ENCODE measurements at regions not wholly inside any gene's neighbourhood (a gene's known extent, or its start where the extent isn't known, plus 50 kb on each side); places are given as distances from the start of the nearest gene placed in this dataset.

DNA sequence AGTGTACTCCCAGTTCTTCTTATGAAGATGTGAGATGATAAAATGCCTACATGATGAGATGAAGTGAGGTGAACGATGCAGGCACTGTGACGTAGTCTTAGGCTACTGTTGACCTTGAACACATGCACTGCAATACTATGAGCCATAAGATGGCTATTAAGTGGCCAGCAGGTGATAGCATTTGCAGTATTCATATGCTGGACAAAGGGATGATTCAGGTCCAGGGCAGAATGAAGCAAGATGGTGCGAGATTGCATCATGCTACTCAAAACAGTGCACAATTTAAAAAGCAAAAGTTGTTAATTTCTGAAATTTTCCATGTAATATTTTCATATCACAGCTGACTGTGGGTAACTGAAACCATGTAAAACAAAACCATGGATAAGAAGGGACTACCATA is 781.4 kb downstream of the PCDH18 start:
- no peaks in the 10 kb centered on the region for H3K9me3 ChIP-seq (ENCODE audit: control insufficient read depth in 1 of 2, insufficient read depth in 1 of 2, low read depth in 1 of 2, low read length in 2 of 2)
- RAD21 ChIA-PET (ENCODE audit: low non-redundant PET in 1 of 2, low total read pairs in 2 of 2, uncharacterized antibody in 2 of 2, unreplicated experiment in 2 of 2): no interaction called here
- intact Hi-C loops (cut with micrococcal nuclease): no loop called here
- DNase-seq (ENCODE audit: low read depth, low spot score): no peak
- no peaks in the 10 kb centered on the region for H3K27me3 ChIP-seq (ENCODE audit: insufficient read depth, low read length)
- H3K4me3 ChIP-seq (replicated peaks in 1 of 2; ENCODE audit: low read depth in 1 of 2, low read length in 2 of 2): no peak overlapping the region
- no peaks in the 10 kb centered on the region for H4K20me1 ChIP-seq (ENCODE audit: insufficient read depth)
- TF ChIP-seq POLR2AphosphoS5 (IDR thresholded peaks at IDR 0.05; ENCODE audit: low read depth, low read length) (no peak), EZH2 (IDR thresholded peaks at IDR 0.05) (no peak), FOSL1 (IDR thresholded peaks at IDR 0.05; ENCODE audit: low read depth) (no peak), POLR2A (IDR thresholded peaks at IDR 0.05; ENCODE audit: borderline replicate concordance, extremely low read depth, insufficient read depth, insufficient read length) (no peak), CEBPB (IDR thresholded peaks at IDR 0.05; ENCODE audit: low read depth) (peak; percentile 62), YY1 (IDR thresholded peaks at IDR 0.05; ENCODE audit: extremely low read depth, insufficient replicate concordance, low read depth, low read length) (no peak), ZFX (IDR thresholded peaks at IDR 0.05) (no peak)
- TF ChIP-seq, protein P1, sequence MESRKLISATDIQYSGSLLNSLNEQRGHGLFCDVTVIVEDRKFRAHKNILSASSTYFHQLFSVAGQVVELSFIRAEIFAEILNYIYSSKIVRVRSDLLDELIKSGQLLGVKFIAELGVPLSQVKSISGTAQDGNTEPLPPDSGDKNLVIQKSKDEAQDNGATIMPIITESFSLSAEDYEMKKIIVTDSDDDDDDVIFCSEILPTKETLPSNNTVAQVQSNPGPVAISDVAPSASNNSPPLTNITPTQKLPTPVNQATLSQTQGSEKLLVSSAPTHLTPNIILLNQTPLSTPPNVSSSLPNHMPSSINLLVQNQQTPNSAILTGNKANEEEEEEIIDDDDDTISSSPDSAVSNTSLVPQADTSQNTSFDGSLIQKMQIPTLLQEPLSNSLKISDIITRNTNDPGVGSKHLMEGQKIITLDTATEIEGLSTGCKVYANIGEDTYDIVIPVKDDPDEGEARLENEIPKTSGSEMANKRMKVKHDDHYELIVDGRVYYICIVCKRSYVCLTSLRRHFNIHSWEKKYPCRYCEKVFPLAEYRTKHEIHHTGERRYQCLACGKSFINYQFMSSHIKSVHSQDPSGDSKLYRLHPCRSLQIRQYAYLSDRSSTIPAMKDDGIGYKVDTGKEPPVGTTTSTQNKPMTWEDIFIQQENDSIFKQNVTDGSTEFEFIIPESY (IDR thresholded peaks at IDR 0.05; ENCODE audit: extremely low read depth, insufficient replicate concordance, low read length): no peak
- H3K27ac ChIP-seq (ENCODE audit: low read depth, low read length): no peak overlapping the region
- no peaks in the 10 kb centered on the region for H3K79me2 ChIP-seq (ENCODE audit: insufficient read depth, low read length)
- no peaks in the 10 kb centered on the region for H3K36me3 ChIP-seq (ENCODE audit: control insufficient read depth in 1 of 2, insufficient read depth in 2 of 2, low read length in 2 of 2)
- H3K4me1 ChIP-seq (ENCODE audit: control insufficient read depth in 1 of 2, insufficient read depth in 2 of 2, low read length in 2 of 2): no peaks in the 10 kb centered on the region
- H3K9ac ChIP-seq (ENCODE audit: low read length): no peak overlapping the region
- CTCF ChIA-PET: no interaction called here
- BruUV-seq (replicated peaks): no TSS peak
- H3K9me2 ChIP-seq (ENCODE audit: insufficient read depth): no peaks in the 10 kb centered on the region
- H3K4me2 ChIP-seq (ENCODE audit: low read length): no peak overlapping the region
- POLR2A ChIA-PET: no interaction called here
- no peak for ATAC-seq
- H2AFZ ChIP-seq (ENCODE audit: low read depth, low read length, poor library complexity, severe bottlenecking): no peak overlapping the region

DNA sequence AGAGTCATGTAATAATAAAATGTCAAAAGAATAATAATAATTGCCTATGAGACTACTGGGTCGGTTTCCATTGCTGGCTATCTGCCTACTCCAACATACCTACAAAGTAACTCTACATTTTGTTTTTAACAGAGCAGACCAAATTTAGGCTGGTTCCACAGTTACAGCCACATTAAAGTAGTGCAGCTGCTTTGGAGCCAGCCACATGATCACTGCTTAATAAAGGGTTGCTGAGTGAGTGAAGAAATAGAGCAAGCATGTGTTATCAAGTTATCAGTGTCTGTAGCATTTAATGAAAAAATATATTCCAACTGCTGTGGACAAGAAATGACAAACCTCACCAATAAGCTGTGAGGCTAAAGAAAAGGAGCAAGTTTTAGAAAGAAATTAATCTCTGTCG is 782.3 kb downstream of the PCDH18 start:
- no peaks in the 10 kb centered on the region for H3K79me2 ChIP-seq (ENCODE audit: insufficient read depth, low read length)
- H2AFZ ChIP-seq (ENCODE audit: low read depth, low read length, poor library complexity, severe bottlenecking): no peak overlapping the region
- ChIA-PET RAD21 (ENCODE audit: low non-redundant PET in 1 of 2, low total read pairs in 2 of 2, uncharacterized antibody in 2 of 2, unreplicated experiment in 2 of 2) (no interaction called here), CTCF (no interaction called here), POLR2A (no interaction called here)
- H3K9ac ChIP-seq (ENCODE audit: low read length): no peak overlapping the region
- BruUV-seq (replicated peaks): no TSS peak
- no peak overlapping the region for H3K4me3 ChIP-seq (replicated peaks in 1 of 2; ENCODE audit: low read depth in 1 of 2, low read length in 2 of 2)
- no peak overlapping the region for H3K4me2 ChIP-seq (ENCODE audit: low read length)
- no peaks in the 10 kb centered on the region for H3K27me3 ChIP-seq (ENCODE audit: insufficient read depth, low read length)
- no peak overlapping the region for H3K27ac ChIP-seq (ENCODE audit: low read depth, low read length)
- no peak for DNase-seq (ENCODE audit: low read depth, low spot score)
- ATAC-seq: no peak
- H3K9me2 ChIP-seq (ENCODE audit: insufficient read depth): no peaks in the 10 kb centered on the region
- intact Hi-C loops (cut with micrococcal nuclease): no loop called here
- no peaks in the 10 kb centered on the region for H4K20me1 ChIP-seq (ENCODE audit: insufficient read depth)
- no peaks in the 10 kb centered on the region for H3K9me3 ChIP-seq (ENCODE audit: control insufficient read depth in 1 of 2, insufficient read depth in 1 of 2, low read depth in 1 of 2, low read length in 2 of 2)
- no peaks in the 10 kb centered on the region for H3K36me3 ChIP-seq (ENCODE audit: control insufficient read depth in 1 of 2, insufficient read depth in 2 of 2, low read length in 2 of 2)
- no peaks in the 10 kb centered on the region for H3K4me1 ChIP-seq (ENCODE audit: control insufficient read depth in 1 of 2, insufficient read depth in 2 of 2, low read length in 2 of 2)
- no peak for TF ChIP-seq CBX3 (IDR thresholded peaks at IDR 0.05; ENCODE audit: low read depth)
- TF ChIP-seq, protein P1 (IDR thresholded peaks at IDR 0.05; ENCODE audit: extremely low read depth, insufficient replicate concordance, low read length): no peak
- TF ChIP-seq, protein P2, sequence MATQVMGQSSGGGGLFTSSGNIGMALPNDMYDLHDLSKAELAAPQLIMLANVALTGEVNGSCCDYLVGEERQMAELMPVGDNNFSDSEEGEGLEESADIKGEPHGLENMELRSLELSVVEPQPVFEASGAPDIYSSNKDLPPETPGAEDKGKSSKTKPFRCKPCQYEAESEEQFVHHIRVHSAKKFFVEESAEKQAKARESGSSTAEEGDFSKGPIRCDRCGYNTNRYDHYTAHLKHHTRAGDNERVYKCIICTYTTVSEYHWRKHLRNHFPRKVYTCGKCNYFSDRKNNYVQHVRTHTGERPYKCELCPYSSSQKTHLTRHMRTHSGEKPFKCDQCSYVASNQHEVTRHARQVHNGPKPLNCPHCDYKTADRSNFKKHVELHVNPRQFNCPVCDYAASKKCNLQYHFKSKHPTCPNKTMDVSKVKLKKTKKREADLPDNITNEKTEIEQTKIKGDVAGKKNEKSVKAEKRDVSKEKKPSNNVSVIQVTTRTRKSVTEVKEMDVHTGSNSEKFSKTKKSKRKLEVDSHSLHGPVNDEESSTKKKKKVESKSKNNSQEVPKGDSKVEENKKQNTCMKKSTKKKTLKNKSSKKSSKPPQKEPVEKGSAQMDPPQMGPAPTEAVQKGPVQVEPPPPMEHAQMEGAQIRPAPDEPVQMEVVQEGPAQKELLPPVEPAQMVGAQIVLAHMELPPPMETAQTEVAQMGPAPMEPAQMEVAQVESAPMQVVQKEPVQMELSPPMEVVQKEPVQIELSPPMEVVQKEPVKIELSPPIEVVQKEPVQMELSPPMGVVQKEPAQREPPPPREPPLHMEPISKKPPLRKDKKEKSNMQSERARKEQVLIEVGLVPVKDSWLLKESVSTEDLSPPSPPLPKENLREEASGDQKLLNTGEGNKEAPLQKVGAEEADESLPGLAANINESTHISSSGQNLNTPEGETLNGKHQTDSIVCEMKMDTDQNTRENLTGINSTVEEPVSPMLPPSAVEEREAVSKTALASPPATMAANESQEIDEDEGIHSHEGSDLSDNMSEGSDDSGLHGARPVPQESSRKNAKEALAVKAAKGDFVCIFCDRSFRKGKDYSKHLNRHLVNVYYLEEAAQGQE (IDR thresholded peaks at IDR 0.05; ENCODE audit: low read depth): no peak
- no peak for TF ChIP-seq EZH2phosphoT487 (IDR thresholded peaks at IDR 0.05; ENCODE audit: borderline replicate concordance)
- TF ChIP-seq SIN3A (IDR thresholded peaks at IDR 0.05; ENCODE audit: low read depth): no peak
- TF ChIP-seq POLR2A (IDR thresholded peaks at IDR 0.05; ENCODE audit: borderline replicate concordance, extremely low read depth, insufficient read depth, insufficient read length): no peak
- TF ChIP-seq RAD21 (IDR thresholded peaks at IDR 0.05; ENCODE audit: low read depth): no peak
- no peak for TF ChIP-seq ELF1 (IDR thresholded peaks at IDR 0.05; ENCODE audit: borderline replicate concordance, low read depth)

All from HCT116 (cell line).